RWPE1 (cell line): ENCODE measurements at regions not wholly inside any gene's neighbourhood (a gene's known extent, or its start where the extent isn't known, plus 50 kb on each side); places are given as distances from the start of the nearest gene placed in this dataset.

Experiments
- CTCF ChIA-PET: fragments of 350-600 bp; sonication (Branson Sonifier 250); formaldehyde crosslinking; extraction: SDS; loops from one replicate; lab custom pipeline; 2021; lab: Yijun Ruan, JAX
- POLR2A ChIA-PET: fragments of 400-600 bp; formaldehyde crosslinking; extraction: SDS; loops from one replicate; lab custom pipeline; 2020; ENCODE audit warnings: antibody characterized with exemption; ENCODE audit not compliant: low non-redundant PET; lab: Yijun Ruan, JAX
- DNase-seq: peaks from one replicate; pipeline ENCODE4 v3.0.0; 2012; ENCODE audit warnings: low spot score
- H3K27ac ChIP-seq: fragments of 450-650 bp; 2 replicates; pipeline ENCODE4 v1.5.1; 2017
- TF ChIP-seq, protein P1 (sequence below): fragments of 450-650 bp; conservative IDR thresholded peaks from 2 replicates; pipeline ENCODE4 v1.5.1; 2017; ENCODE audit warnings: low read depth, mild to moderate bottlenecking

- DNase-seq, result no peak
- no peak overlapping the region for H3K27ac ChIP-seq
- ChIA-PET POLR2A (no interaction called here), CTCF (no interaction called here)
- TF ChIP-seq, protein P1, sequence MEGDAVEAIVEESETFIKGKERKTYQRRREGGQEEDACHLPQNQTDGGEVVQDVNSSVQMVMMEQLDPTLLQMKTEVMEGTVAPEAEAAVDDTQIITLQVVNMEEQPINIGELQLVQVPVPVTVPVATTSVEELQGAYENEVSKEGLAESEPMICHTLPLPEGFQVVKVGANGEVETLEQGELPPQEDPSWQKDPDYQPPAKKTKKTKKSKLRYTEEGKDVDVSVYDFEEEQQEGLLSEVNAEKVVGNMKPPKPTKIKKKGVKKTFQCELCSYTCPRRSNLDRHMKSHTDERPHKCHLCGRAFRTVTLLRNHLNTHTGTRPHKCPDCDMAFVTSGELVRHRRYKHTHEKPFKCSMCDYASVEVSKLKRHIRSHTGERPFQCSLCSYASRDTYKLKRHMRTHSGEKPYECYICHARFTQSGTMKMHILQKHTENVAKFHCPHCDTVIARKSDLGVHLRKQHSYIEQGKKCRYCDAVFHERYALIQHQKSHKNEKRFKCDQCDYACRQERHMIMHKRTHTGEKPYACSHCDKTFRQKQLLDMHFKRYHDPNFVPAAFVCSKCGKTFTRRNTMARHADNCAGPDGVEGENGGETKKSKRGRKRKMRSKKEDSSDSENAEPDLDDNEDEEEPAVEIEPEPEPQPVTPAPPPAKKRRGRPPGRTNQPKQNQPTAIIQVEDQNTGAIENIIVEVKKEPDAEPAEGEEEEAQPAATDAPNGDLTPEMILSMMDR, result no peak
These were observed 633.4 kb upstream of the CXADR start for GRCh38 chr21:16879479-16879878.

DNA sequence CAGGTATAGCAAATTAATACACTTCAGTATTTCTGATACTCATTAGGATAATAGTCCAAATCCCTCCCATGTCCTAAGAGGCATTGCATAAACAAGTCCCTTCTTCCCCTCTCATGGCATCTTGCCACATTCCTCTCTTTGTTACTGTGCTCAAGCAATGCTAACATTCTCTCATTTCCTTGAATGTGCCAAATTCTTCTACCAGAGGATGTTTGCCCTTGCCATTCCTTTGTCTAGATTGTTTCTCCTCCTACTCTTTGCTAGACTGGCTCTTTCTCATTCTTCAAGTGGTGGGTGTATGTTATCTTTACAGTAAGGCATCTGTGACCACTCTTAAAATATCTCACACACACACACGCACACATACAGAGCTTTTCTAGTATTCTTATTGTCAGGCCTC lies 621.0 kb upstream of the CXADR start:
- ChIA-PET CTCF (no interaction called here), POLR2A (no interaction called here)
- TF ChIP-seq, protein P1, result no peak

DNA sequence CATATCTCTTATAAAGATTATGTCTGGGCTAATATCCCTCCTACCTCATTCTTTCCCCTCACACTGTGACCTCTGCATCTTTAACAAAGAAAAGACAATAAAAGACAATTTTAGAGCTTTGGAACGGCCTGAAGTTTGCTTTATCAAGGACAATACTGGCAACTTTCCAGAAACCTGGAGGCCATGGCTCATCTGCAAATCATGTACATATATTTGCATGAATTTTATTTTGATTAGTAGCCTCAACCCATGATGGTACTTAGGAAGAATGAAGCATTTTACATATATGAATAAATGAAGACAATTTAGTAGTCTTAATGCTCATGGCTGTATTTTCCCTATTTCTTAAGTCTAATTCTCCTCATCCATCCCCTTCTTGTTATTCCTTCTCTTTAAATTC lies 612.2 kb upstream of the CXADR start:
- DNase-seq, result no peak
- TF ChIP-seq, protein P1, result no peak
- ChIA-PET CTCF (no interaction called here), POLR2A (no interaction called here)
- H3K27ac ChIP-seq, result no peak overlapping the region

More for the DNA sequence above, 621.0 kb upstream of the CXADR start:
- H3K27ac ChIP-seq, result no peak overlapping the region
- no peak for DNase-seq

DNA sequence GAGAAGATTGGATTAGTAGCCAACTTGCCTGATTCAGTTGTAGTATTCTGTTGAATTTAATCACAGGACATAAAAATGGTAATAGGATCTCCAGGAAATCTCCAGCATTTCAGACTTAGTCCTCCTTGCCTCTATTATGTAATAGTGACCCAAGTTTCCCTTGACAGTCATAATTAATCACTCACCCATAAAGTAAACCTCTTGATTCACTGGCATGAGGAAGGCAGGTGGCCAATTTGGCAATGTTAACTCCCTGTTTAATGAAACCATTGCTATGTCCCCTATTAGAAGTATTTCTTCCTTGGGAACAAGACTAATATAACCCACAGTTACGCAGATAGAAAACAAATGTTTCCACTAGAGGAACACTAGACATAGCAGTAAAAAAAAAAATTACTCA lies 604.8 kb upstream of the CXADR start:
- TF ChIP-seq, protein P1, result no peak
- no peak overlapping the region for H3K27ac ChIP-seq
- CTCF ChIA-PET, result no interaction called here
- DNase-seq, result no peak
- POLR2A ChIA-PET, result no interaction called here

- CTCF ChIA-PET, result no interaction called here
- TF ChIP-seq, protein P1, result no peak
- DNase-seq, result no peak
- H3K27ac ChIP-seq, result no peak overlapping the region
- POLR2A ChIA-PET, result no interaction called here
These were observed 602.2 kb upstream of the CXADR start for GRCh38 chr21:16910435-16911165.

DNA sequence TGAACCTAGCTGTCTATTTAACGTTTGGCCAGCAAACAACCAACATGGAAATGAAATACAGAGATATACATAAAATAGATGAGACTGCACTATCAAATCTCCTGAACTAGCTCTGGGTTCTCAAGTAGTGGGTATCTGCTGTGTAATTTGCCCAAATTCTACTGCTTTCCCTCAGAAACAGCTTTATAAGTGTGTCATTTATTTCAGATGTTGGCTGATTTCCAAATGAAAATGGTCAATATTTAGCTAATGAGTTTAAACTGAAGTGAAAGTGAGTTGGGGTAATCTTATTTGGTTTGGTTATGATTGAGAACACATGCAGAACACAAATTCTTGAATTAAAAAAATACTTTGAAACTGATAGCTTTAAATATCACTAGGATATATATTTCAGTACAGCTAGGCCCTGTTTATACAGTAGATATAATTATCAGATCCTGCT lies 601.7 kb upstream of the CXADR start:
- TF ChIP-seq, protein P1, result no peak
- no peak for DNase-seq
- H3K27ac ChIP-seq, result no peak overlapping the region
- ChIA-PET CTCF (no interaction called here), POLR2A (no interaction called here)
